Fibroblast of villous mesenchyme (primary cell): ENCODE measurements at regions not wholly inside any gene's neighbourhood (a gene's known extent, or its start where the extent isn't known, plus 50 kb on each side); places are given as distances from the start of the nearest gene placed in this dataset.

ENCODE experiments used
- DNase-seq: peaks from one replicate; pipeline ENCODE4 v3.0.0-alpha.2; 2010; ENCODE audit warnings: low read depth
- H3K4me3 ChIP-seq: 2 replicates; pipeline ENCODE4 v1.5.1; 2011; ENCODE audit warnings: low read depth, mild to moderate bottlenecking, low read length
- TF ChIP-seq, protein P1 (sequence below): IDR thresholded peaks from 2 replicates; pipeline ENCODE4 v1.5.1; 2012; ENCODE audit warnings: low read depth, mild to moderate bottlenecking, low read length; ENCODE audit not compliant: insufficient read depth

DNA sequence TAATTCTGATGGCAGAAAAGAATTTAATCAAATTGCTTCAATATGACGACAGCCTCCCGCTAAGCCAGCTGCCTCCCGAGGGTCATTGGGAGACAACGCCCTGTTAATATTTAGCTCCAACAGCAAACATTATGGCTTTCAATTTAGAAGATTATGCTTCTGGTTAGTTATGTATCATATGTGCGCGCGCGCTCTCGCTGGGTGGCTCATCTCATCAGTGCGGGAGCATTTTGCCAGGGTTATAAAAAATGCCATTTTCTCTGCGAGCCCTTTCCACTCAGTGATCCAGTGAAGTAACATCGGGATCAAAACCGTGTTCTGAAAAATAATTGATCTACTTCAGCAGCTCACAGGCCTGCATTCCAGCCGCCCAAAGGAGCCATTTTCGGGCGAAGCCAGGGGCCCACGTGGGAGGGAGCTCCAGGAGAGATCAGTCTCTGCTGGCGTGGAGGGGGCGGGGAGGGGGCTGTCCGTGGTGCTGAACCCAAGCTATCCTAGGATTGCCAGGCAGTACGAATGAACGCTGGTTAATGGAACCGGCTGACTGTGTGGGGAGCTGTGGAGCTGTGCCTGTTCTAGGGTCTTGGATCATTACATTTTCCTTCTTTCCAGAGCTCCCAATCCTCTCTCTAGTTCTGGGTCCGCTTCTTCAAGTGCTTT, 219.1 kb upstream of the ZC3H12A start:
- TF ChIP-seq, protein P1, sequence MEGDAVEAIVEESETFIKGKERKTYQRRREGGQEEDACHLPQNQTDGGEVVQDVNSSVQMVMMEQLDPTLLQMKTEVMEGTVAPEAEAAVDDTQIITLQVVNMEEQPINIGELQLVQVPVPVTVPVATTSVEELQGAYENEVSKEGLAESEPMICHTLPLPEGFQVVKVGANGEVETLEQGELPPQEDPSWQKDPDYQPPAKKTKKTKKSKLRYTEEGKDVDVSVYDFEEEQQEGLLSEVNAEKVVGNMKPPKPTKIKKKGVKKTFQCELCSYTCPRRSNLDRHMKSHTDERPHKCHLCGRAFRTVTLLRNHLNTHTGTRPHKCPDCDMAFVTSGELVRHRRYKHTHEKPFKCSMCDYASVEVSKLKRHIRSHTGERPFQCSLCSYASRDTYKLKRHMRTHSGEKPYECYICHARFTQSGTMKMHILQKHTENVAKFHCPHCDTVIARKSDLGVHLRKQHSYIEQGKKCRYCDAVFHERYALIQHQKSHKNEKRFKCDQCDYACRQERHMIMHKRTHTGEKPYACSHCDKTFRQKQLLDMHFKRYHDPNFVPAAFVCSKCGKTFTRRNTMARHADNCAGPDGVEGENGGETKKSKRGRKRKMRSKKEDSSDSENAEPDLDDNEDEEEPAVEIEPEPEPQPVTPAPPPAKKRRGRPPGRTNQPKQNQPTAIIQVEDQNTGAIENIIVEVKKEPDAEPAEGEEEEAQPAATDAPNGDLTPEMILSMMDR = no peak
- no peak overlapping the region for H3K4me3 ChIP-seq
- DNase-seq = no peak

GRCh38 chr1:37255868-37256267, 218.5 kb upstream of the ZC3H12A start:
- no peak overlapping the region for H3K4me3 ChIP-seq
- TF ChIP-seq, protein P1 = no peak
- DNase-seq = no peak

- no peak overlapping the region for H3K4me3 ChIP-seq
- no peak for DNase-seq
- TF ChIP-seq, protein P1 = no peak
These were observed 216.7 kb upstream of the ZC3H12A start for GRCh38 chr1:37257646-37258045.

DNA sequence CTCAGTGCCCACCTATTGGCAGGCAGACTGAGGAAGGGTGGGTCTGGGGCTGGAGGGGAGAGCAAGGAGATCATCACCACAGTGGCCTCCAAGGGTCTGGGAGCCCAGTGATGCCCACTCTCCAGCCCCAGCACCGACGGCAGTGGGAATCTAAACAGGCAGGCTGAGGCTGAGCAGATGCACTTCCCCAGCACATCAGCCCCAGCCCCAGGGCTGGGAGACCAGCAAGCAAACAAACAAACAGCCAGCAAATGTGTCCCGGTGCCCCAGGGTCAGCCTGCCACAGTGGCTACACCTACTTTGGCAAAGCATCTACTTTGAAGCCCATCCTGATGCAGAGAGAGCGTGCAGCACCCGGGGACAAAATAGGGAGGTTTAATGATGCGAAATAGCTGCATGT, 216.3 kb upstream of the ZC3H12A start:
- H3K4me3 ChIP-seq = no peak overlapping the region
- TF ChIP-seq, protein P1 = no peak
- DNase-seq = no peak

DNA sequence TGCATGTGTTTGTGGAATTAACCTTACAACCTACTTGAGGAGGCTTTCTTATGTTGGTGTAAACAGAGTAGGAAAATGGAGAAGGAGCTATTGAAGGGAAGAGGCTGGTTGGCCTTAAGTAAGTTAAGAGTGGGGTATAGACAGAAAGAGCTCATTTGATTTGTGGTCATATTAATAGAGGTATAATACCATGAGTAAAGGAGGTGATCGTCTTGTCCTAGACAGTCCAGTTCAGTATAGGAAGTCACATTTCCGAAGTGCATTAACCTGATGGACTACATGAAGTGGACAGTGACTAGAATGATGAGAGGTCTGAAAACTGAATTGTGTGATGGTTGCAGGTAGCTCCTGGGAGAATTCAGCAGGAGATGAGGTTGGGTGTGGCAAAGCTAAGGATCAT, 215.4 kb upstream of the ZC3H12A start:
- TF ChIP-seq, protein P1 = no peak
- no peak overlapping the region for H3K4me3 ChIP-seq

DNA sequence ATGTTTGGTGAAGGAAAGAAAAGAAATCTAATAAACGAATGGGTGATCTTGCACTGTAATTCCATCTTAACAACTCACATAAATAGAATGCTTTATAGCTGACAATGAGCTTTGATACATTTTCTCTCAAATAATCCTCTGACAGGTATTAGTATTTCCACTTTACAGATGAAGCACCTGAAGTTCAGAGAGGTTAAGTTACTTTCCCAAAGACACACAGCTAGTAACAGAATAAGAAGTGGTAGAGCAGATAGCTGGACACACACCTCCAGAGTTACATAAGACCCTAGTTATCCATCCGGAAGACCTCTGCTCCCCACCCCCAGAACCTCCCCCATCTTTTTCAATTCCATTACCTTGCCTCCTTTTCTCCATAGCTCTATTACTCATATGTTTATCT, 213.3 kb upstream of the ZC3H12A start:
- TF ChIP-seq, protein P1 = no peak
- no peak for DNase-seq
- H3K4me3 ChIP-seq = no peak overlapping the region

More for the DNA sequence above, 215.4 kb upstream of the ZC3H12A start:
- DNase-seq = no peak

- DNase-seq = no peak
- TF ChIP-seq, protein P1 = no peak
- H3K4me3 ChIP-seq = no peak overlapping the region
These were observed 211.8 kb upstream of the ZC3H12A start for GRCh38 chr1:37262439-37263170.
